ENCODE measurements at regions not wholly inside any gene's neighbourhood (a gene's known extent, or its start where the extent isn't known, plus 50 kb on each side); places are given as distances from the start of the nearest gene placed in this dataset.

DNA sequence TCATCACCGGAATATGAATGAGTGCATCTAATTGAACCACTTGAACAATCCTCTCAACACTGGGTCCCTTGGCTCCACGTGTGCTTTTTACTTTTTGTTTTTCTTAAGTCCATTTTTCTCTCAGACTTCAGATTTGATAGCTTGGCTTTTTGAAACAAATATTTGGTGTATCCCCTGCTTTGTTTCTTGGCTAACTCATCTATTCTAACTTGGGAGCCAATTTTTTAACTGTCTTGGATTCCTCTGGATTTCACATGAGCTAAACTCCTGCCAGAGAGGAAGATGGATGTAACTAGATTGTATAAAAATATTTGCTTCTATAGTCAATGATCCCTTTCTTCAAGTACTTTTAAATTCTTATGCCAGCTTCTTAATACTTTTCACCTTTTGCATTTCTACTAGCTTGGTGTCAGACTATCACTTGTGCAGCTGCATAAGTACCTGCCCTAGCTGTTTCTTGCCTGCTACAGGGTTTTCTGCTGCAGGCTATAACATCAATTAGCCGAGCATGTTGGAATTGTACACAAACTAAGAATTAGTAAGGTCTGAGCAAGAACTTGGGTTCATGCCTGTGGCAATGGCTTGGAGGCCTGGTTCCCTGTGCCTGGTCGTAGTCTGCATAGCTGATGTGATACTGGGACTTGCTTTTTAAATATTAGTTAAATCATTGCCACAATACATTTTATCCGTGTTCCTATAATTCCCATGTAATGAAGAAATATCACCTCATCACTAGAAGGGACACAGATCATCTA lies 281.5 kb downstream of the EN1 start:
- H3K36me3 ChIP-seq (replicated peaks in 1 of 2) = no peaks in the 10 kb centered on the region
- TF ChIP-seq, protein P1, sequence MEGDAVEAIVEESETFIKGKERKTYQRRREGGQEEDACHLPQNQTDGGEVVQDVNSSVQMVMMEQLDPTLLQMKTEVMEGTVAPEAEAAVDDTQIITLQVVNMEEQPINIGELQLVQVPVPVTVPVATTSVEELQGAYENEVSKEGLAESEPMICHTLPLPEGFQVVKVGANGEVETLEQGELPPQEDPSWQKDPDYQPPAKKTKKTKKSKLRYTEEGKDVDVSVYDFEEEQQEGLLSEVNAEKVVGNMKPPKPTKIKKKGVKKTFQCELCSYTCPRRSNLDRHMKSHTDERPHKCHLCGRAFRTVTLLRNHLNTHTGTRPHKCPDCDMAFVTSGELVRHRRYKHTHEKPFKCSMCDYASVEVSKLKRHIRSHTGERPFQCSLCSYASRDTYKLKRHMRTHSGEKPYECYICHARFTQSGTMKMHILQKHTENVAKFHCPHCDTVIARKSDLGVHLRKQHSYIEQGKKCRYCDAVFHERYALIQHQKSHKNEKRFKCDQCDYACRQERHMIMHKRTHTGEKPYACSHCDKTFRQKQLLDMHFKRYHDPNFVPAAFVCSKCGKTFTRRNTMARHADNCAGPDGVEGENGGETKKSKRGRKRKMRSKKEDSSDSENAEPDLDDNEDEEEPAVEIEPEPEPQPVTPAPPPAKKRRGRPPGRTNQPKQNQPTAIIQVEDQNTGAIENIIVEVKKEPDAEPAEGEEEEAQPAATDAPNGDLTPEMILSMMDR (IDR thresholded peaks at IDR 0.05) = no peak
- no peak for TF ChIP-seq POLR2A (IDR thresholded peaks at IDR 0.05)
- no peak for DNase-seq
- H3K4me3 ChIP-seq = no peak overlapping the region
- H3K27ac ChIP-seq = no peak overlapping the region
- H3K4me1 ChIP-seq (replicated peaks in 1 of 2) = no peaks in the 10 kb centered on the region
- H3K27me3 ChIP-seq = no peaks in the 10 kb centered on the region
- 52 to 65% (median 58%) methylated on average over 5 of the region's 5 CpGs for WGBS, 4 donors
- no peaks in the 10 kb centered on the region for H3K9me3 ChIP-seq (replicated peaks in 1 of 3)
- intact Hi-C loops (cut with DNase I) = no loop called here

DNA sequence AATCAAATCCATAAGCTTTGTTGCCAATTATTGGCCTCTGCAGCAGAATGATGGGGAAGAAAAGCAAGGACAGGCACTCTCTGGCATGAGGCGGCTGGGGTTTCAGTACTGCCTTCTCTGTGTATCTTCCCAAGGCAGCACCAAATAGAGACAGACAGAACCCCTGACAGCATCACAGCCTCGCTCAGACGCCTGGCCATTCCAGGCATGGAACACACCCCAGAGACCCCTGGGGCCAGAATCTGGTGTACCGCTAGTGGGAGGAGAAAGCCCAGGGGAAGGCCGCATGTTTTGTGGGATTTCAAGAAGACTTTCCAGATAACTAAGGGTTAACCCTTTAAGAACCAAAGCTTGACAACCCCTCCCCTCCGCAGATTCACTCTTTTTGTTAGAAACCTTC lies 282.1 kb downstream of the EN1 start:
- no peaks in the 10 kb centered on the region for H3K27me3 ChIP-seq
- H3K9me3 ChIP-seq (replicated peaks in 1 of 3) = no peaks in the 10 kb centered on the region
- no peak for TF ChIP-seq POLR2A (IDR thresholded peaks at IDR 0.05)
- TF ChIP-seq, protein P1 (IDR thresholded peaks at IDR 0.05) = no peak
- H3K36me3 ChIP-seq (replicated peaks in 1 of 2) = no peaks in the 10 kb centered on the region
- no peak overlapping the region for H3K4me3 ChIP-seq
- no peak for DNase-seq
- 50 to 67% (median 54%) methylated on average over 4 to 6 of the region's 6 CpGs for WGBS, 4 donors
- intact Hi-C loops (cut with DNase I) = no loop called here
- no peak overlapping the region for H3K27ac ChIP-seq
- H3K4me1 ChIP-seq (replicated peaks in 1 of 2) = no peaks in the 10 kb centered on the region

DNA sequence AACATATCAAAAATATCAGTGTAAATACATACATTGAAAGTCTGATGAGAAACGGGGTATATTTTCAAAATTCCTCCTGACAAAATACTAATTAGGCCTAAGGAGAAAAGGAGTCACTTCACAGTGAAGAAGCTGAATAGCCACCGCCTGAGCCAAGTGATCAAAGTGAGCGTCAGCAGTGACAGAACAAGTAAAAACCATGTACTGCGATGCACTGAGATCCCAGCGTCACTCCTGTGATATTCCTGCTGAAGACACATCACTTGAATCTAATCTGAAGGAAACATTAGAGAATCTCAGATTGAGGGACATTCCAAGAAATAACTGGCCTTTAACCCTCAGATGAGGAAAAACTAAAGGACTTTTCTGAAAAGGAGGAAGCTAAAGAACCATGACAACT lies 285.3 kb downstream of the EN1 start:
- Histone ChIP-seq H3K9me3 (replicated peaks in 1 of 3) (no peaks in the 10 kb centered on the region), H3K4me3 (no peak overlapping the region), H3K27me3 (no peaks in the 10 kb centered on the region), H3K4me1 (replicated peaks in 1 of 2) (no peaks in the 10 kb centered on the region), H3K36me3 (replicated peaks in 1 of 2) (no peaks in the 10 kb centered on the region), H3K27ac (no peak overlapping the region)
- no peak for DNase-seq
- TF ChIP-seq, protein P1 (IDR thresholded peaks at IDR 0.05) = no peak
- no peak for TF ChIP-seq POLR2A (IDR thresholded peaks at IDR 0.05)
- intact Hi-C loops (cut with DNase I) = no loop called here
- WGBS, 4 donors = 84 to 93% (median 89%) methylated on average over 5 of the region's 5 CpGs

DNA sequence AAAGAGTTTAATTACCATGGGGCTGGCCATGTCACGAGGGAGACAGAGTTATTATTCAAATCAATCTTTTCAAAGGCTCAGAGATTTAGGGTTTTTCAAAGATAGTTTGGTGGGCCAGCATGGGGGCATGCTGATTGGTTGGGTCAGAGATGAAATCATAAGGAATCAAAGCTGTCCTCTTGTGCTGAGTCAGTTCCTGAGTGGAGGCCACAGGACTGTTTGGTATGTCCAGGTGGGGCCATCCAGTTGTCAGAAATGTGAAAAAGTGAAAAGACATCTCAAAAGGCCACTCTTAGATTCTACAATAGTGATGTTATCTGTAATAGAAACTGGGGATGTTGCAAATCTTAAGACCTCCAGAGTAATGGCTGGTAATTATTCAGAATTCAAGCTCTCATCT lies 288.6 kb downstream of the EN1 start:
- Histone ChIP-seq H3K9me3 (replicated peaks in 1 of 3) (no peaks in the 10 kb centered on the region), H3K27ac (no peak overlapping the region), H3K4me3 (no peak overlapping the region), H3K36me3 (replicated peaks in 1 of 2) (no peaks in the 10 kb centered on the region), H3K4me1 (replicated peaks in 1 of 2) (no peaks in the 10 kb centered on the region), H3K27me3 (no peaks in the 10 kb centered on the region)
- WGBS, 4 donors = 57 to 79% (median 65%) methylated on average over 1 of the region's 1 CpG
- no peak for TF ChIP-seq POLR2A (IDR thresholded peaks at IDR 0.05)
- TF ChIP-seq, protein P1 (IDR thresholded peaks at IDR 0.05) = no peak
- no peak for DNase-seq
- intact Hi-C loops (cut with DNase I) = no loop called here

Measured in adrenal gland (tissue), 9 donors.